ENCODE measurements at regions not wholly inside any gene's neighbourhood (a gene's known extent, or its start where the extent isn't known, plus 50 kb on each side); places are given as distances from the start of the nearest gene placed in this dataset.

DNA sequence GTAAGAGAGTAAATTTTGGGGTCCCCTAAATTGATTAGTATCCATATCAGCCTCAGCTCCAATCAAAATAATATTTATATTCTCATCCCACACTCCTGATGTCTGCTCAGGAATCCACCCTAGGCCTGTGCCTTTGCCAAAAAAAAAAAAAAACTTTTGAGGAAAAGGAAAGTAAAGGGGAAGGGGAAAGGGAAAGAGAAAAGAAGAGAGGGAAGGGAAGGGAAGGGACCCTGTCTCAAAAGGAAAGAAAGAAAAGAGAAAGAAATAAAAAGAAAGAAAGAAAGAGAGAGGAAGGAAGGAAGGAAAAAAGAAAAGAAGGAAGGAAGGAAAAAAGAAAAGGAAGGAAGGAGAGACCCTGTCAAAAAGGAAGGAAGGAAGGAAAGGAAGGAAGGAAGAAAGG, 91.8 kb upstream of the CACNA1A start:
- Histone ChIP-seq H3K9me2 (ENCODE audit: insufficient read depth, low read length) (no peaks in the 10 kb centered on the region), H2AFZ (ENCODE audit: low read length) (no peak overlapping the region), H3K27ac (ENCODE audit: low read depth, low read length, poor library complexity, severe bottlenecking) (no peak overlapping the region), H3K36me3 (ENCODE audit: insufficient read depth, low read length) (no peaks in the 10 kb centered on the region), H3K9me3 (ENCODE audit: low read length) (no peaks in the 10 kb centered on the region), H3K4me2 (ENCODE audit: low read length) (no peak overlapping the region), H3K4me3 (ENCODE audit: low read depth, low read length, poor library complexity, severe bottlenecking) (no peak overlapping the region), H3K4me1 (ENCODE audit: insufficient read depth, low read length, poor library complexity, severe bottlenecking) (no peaks in the 10 kb centered on the region), H3K79me2 (ENCODE audit: insufficient read depth, low read depth, low read length) (no peaks in the 10 kb centered on the region), H4K20me1 (ENCODE audit: insufficient read depth, low read length) (no peaks in the 10 kb centered on the region)
- ChIA-PET CTCF (ENCODE audit: unreplicated experiment) (interaction anchor here (0.7 kb wide), 1 partner anchor 264 kb away, joined by 3 read pairs; no protein-coding TSS in a partner anchor), POLR2A (interaction anchor here (0.6 kb wide), 1 partner anchor 157 kb away, joined by 7 read pairs; no protein-coding TSS in a partner anchor)
- DNase-seq (ENCODE audit: low spot score) = no peak
- intact Hi-C loops (cut with micrococcal nuclease; ENCODE audit: unreplicated experiment) = loop anchor here (5.0 to 10.0 kb wide), 2 partner anchors 124 to 477 kb away; partner anchors contain the start of gene MISP3
- TF ChIP-seq, protein P1, sequence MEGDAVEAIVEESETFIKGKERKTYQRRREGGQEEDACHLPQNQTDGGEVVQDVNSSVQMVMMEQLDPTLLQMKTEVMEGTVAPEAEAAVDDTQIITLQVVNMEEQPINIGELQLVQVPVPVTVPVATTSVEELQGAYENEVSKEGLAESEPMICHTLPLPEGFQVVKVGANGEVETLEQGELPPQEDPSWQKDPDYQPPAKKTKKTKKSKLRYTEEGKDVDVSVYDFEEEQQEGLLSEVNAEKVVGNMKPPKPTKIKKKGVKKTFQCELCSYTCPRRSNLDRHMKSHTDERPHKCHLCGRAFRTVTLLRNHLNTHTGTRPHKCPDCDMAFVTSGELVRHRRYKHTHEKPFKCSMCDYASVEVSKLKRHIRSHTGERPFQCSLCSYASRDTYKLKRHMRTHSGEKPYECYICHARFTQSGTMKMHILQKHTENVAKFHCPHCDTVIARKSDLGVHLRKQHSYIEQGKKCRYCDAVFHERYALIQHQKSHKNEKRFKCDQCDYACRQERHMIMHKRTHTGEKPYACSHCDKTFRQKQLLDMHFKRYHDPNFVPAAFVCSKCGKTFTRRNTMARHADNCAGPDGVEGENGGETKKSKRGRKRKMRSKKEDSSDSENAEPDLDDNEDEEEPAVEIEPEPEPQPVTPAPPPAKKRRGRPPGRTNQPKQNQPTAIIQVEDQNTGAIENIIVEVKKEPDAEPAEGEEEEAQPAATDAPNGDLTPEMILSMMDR (conservative IDR thresholded peaks at IDR 0.05; ENCODE audit: low read length) = no peak
- no peak for TF ChIP-seq EZH2phosphoT487 (IDR thresholded peaks at IDR 0.05; ENCODE audit: borderline replicate concordance, low read depth, low read length)
- BruUV-seq (replicated peaks) = no TSS peak

DNA sequence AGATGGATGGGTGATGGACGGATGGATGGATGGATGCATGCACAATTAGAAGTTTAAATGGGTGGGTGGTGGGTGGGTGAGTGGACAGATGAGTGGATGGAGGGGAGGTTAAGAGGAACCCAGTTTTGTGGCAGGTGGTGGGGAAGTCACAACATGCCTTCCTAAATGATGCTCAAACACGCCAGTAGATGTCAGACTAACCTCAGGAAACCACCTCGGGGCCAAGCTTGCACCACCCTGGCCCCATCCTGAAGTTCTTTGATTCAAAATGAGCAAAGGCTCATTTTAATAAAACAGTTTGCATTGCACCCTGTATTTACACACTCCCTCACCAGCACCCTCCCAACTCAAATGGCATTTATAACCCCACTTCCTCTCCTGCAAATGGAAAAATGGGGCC, 91.4 kb upstream of the CACNA1A start:
- no TSS peak for BruUV-seq (replicated peaks)
- Histone ChIP-seq H3K4me3 (ENCODE audit: low read depth, low read length, poor library complexity, severe bottlenecking) (no peak overlapping the region), H3K4me2 (ENCODE audit: low read length) (no peak overlapping the region), H3K27ac (ENCODE audit: low read depth, low read length, poor library complexity, severe bottlenecking) (no peak overlapping the region), H2AFZ (ENCODE audit: low read length) (no peak overlapping the region), H3K79me2 (ENCODE audit: insufficient read depth, low read depth, low read length) (no peaks in the 10 kb centered on the region), H3K9me2 (ENCODE audit: insufficient read depth, low read length) (no peaks in the 10 kb centered on the region), H3K36me3 (ENCODE audit: insufficient read depth, low read length) (no peaks in the 10 kb centered on the region), H3K9me3 (ENCODE audit: low read length) (no peaks in the 10 kb centered on the region), H4K20me1 (ENCODE audit: insufficient read depth, low read length) (no peaks in the 10 kb centered on the region), H3K4me1 (ENCODE audit: insufficient read depth, low read length, poor library complexity, severe bottlenecking) (no peaks in the 10 kb centered on the region)
- peak; percentile 74 for DNase-seq (ENCODE audit: low spot score)
- POLR2A ChIA-PET = interaction anchor here (0.6 kb wide), 1 partner anchor 157 kb away, joined by 7 read pairs; no protein-coding TSS in a partner anchor
- intact Hi-C loops (cut with micrococcal nuclease; ENCODE audit: unreplicated experiment) = loop anchor here (1.0 to 10.0 kb wide), 3 partner anchors 125 to 477 kb away; partner anchors contain the start of gene MISP3
- CTCF ChIA-PET (ENCODE audit: unreplicated experiment) = interaction anchor here (0.7 kb wide), 1 partner anchor 265 kb away, joined by 3 read pairs; no protein-coding TSS in a partner anchor
- no peak for TF ChIP-seq EZH2phosphoT487 (IDR thresholded peaks at IDR 0.05; ENCODE audit: borderline replicate concordance, low read depth, low read length)
- TF ChIP-seq, protein P1 (conservative IDR thresholded peaks at IDR 0.05; ENCODE audit: low read length) = peak; percentile 82
